ENCODE measurements at regions not wholly inside any gene's neighbourhood (a gene's known extent, or its start where the extent isn't known, plus 50 kb on each side); places are given as distances from the start of the nearest gene placed in this dataset.

DNA sequence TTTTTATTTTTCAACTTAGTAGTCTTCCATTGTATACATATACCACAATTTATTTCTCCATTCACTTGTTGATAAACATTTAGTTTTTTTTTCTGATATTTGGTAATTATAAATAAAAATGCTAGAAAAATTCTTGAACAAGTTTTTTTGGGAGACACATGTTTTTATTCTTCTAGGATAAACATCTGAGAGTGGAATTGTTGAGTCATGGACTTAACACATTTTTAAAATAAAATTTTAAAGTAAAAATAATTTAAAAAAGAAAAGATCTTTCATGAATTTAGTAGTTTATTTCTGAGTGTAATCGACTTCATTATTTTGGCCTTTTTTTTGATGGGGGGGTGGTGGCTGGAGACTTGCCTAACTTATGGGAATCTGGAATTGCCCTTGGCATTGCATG is 391.1 kb downstream of the KCNJ2 start:
- TF ChIP-seq, protein P1, sequence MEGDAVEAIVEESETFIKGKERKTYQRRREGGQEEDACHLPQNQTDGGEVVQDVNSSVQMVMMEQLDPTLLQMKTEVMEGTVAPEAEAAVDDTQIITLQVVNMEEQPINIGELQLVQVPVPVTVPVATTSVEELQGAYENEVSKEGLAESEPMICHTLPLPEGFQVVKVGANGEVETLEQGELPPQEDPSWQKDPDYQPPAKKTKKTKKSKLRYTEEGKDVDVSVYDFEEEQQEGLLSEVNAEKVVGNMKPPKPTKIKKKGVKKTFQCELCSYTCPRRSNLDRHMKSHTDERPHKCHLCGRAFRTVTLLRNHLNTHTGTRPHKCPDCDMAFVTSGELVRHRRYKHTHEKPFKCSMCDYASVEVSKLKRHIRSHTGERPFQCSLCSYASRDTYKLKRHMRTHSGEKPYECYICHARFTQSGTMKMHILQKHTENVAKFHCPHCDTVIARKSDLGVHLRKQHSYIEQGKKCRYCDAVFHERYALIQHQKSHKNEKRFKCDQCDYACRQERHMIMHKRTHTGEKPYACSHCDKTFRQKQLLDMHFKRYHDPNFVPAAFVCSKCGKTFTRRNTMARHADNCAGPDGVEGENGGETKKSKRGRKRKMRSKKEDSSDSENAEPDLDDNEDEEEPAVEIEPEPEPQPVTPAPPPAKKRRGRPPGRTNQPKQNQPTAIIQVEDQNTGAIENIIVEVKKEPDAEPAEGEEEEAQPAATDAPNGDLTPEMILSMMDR (optimal IDR thresholded peaks at IDR 0.05 in 1 of 3, IDR thresholded peaks at IDR 0.05 in 1 of 3, conservative IDR thresholded peaks at IDR 0.05 in 1 of 3; ENCODE audit: extremely low read depth in 1 of 3, insufficient read depth in 2 of 3, low read length in 3 of 3): no peak
- no peak for TF ChIP-seq EZH2 (IDR thresholded peaks at IDR 0.05; ENCODE audit: low read length)

Measured in keratinocyte (primary cell).